HG02623 (cell line): ENCODE measurements at regions not wholly inside any gene's neighbourhood (a gene's known extent, or its start where the extent isn't known, plus 50 kb on each side); places are given as distances from the start of the nearest gene placed in this dataset.
A peak's percentile ranks its signal among the peaks of the same experiment; 100 is the strongest.

Experiments
- ATAC-seq: cut with Tn5 transposase; IDR thresholded peaks from one replicate; pipeline ENCODE4 v1.9.1; 2021; ENCODE audit warnings: moderate library complexity; ENCODE audit not compliant: unreplicated experiment

DNA sequence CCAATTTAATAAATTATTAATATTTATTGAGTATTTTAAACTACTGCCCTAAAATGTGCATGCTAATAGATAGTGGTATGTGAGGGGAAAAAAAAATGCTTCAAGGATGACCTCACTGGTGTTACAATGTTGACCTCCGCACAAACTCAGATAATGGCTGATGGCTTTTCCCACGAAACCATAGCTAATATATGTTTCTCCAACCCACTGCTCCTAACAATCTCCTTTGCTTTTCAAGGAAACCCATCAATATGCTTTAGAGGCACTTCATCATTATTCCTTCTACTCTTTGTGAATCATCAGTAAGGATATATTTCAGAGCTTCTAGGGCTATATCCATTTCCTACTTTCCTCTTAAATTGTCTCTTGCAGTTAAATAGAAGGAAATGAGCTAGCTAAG lies 1752.0 kb upstream of the TENM3 start:
- no peak for ATAC-seq

GRCh38 chr4:180493299-180493698 lies 1749.9 kb upstream of the TENM3 start:
- ATAC-seq, result no peak

DNA sequence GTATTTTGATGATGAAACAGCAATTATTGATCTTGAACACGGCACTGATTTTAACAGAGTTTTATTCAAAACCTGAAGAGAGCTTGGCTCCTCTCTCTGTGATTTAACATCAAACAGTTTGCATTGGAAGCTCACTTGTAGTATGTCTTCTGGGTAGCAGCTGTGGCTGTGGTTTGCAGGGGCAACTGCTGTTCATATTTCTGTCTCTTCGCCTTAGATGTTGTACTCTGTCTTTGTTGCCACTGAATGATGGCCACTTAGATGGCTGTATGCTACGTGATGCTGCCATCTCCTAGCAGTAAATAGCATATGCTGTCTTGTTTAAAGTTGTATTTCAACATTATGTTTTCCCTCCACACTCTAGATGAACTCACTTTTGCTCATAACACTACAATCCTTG lies 1743.0 kb upstream of the TENM3 start:
- ATAC-seq, result no peak

GRCh38 chr4:180512801-180513475 lies 1730.3 kb upstream of the TENM3 start:
- ATAC-seq, result no peak

DNA sequence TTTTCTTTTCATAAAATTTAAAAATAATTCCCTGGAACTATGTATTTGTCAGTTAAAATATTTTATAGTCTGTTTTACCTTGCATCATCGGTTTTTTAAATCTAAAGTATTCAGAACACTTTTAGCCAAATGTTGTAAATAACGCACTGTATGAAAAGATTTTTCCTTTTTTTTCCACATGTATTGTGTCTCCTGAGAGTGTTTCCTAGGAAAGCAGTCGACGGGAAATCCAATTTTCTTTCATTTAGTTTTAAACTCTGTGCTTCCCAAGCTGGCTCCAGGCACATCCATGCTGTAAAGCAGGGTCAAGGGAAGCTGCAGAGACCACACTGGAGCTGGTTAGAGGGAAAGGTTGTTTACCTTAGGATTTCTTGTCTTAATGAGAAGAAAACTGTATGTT lies 1724.3 kb upstream of the TENM3 start:
- no peak for ATAC-seq

- ATAC-seq, result no peak
Measured at GRCh38 chr4:180521181-180521580, 1722.0 kb upstream of the TENM3 start.

DNA sequence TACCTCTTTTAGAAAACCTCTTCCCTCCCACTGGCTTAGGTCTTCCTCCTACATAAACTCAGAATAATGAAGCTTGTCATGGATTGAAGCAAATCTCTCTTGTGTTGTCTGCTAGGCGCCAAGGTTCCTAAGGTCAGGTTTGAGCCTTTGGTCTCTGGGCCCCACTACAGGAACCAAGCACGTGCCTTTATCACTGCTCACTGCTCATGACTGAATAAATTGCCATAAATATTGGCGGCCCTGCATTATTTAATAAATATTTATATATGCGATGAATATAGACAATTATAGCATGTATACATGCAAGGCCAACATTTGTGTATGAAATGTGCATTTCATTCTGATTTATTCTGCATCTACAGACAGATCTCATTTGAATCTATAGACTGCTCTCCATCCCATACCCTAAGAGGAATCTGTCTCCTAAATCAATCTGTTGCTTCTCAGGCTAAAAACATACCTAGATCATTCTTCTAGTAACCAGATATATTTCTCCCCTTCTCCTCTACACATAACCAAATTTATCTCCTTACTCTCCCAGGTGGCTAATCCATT lies 1717.6 kb upstream of the TENM3 start:
- no peak for ATAC-seq

DNA sequence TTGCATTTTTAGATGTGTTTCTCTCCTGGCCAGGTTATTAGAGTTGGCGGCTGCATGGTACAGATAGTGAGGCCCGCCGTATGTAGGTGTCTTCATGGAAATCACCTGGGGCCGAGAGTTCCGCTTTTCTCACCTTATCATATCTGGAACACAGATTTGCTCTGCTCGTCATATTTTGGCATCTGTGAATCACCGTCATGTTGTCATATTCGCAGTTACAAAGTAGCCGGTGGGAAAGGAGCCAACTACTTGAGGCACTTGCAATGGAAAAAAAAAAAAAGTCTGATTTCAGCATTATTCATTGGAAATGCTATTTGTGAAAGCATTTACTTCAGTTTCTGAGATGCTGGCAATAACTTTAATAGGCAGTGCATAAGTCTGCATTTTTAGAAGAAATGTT lies 1715.2 kb upstream of the TENM3 start:
- ATAC-seq, result no peak

DNA sequence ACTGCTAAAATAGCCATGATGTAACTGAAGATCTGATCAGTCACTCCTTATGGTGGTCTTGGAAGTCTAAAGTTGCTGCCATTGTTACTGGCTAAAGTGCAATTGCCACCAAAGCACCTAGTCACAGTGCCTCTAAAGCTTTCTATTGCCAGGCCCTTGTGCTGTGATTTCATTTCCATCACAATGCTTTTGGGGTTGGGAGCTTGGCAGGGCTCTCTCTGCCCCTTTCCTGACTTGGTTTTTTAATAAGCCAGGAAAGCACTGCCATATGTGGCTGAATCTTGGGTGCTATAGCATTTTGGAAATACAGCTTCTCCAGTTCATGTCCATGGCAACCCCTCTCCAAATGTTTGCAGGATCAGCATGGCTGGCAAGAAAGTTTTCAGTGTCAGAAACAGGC lies 1712.4 kb upstream of the TENM3 start:
- no peak for ATAC-seq

DNA sequence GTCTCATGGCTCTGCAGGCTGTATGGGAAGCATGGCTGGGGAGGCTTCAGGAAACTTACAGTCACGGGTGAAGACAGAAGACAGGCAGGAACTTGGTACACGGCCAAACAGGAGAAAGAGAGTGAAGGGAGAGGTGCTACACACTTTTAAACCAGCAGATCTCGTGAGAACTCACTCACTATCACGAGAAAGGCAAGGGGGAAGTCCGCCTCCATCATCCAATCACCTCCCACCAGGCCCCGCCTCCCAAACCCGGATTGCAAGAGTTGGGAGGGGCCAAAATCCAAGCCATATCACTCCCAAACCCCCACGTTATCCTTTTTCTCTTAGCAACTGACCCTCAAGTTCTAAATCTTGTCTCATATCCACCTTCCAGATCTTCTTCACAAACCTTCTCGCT lies 1710.5 kb upstream of the TENM3 start:
- no peak for ATAC-seq

- ATAC-seq, result no peak
Measured at GRCh38 chr4:180538384-180539057, 1704.7 kb upstream of the TENM3 start.

GRCh38 chr4:180539284-180539683 lies 1703.9 kb upstream of the TENM3 start:
- peak; percentile 75 for ATAC-seq

DNA sequence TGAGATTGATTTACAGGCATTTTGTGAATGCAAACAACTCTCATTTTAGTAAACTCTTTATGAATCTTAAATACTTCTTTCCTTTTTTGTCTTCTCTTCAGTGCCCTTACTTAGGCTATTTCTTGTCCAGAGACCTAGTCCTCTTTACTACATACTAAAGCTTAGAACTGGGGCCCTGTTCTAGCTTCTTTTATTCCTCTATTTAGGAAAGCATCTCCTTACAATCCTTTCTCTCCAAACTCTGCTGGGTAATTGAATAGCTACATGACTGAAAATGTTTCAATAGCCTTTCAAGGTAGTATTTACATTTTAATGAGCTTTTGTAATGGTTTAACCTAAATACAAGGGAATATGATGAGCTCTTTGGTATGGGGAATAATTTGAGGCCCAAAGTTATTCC lies 1701.5 kb upstream of the TENM3 start:
- ATAC-seq, result no peak

DNA sequence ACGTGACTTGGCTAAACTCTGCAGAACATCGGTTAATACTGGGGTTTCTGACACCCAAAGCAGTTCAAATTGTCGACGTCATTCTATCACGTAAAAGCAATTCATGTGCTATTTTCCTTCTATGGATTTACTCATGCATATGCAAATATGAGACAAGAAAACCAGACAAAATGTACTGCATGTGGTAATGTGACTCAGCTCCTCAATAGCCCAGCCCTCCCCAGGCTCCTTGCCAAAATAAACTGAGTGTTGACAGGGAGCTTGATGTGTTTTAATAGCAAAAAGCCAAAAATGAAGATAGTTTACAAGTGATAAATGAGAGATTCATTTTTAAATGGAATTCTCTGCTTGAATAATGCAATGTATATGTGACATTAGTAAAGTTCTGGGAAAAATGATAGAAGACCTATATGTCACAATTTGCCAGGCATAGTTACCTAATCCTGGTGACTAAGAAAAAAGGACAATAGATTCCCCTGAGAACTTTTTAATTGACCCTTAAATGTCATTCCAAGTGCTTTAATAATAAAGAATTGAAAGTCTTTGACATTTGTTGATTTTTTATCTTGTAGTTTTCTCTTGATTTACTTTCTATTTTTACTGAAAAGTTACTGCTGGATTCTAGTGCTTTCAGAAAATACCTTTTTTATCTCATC lies 1700.6 kb upstream of the TENM3 start:
- no peak for ATAC-seq

- no peak for ATAC-seq
Measured at GRCh38 chr4:180550106-180550505, 1693.1 kb upstream of the TENM3 start.

- peak; percentile 76 for ATAC-seq
Measured at GRCh38 chr4:180557348-180557747, 1685.9 kb upstream of the TENM3 start.

DNA sequence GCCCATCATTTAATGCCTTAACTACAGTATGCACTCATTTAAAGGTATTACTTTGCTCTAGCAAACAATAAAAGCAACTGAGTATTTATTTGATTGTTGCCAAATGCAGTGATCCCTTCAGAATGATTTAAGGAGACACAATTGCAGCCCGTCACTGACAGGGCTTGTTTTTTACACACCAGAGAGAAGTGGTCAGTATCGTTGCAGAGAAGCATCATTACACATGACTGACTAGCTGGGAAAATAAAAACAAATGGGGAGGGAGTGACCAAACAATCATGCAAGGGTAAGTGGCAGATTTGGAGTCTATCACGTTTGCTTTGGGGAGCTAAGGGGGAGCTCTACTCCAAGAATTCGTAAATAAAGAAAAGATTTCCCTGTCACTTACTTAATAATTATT lies 1685.3 kb upstream of the TENM3 start:
- no peak for ATAC-seq

DNA sequence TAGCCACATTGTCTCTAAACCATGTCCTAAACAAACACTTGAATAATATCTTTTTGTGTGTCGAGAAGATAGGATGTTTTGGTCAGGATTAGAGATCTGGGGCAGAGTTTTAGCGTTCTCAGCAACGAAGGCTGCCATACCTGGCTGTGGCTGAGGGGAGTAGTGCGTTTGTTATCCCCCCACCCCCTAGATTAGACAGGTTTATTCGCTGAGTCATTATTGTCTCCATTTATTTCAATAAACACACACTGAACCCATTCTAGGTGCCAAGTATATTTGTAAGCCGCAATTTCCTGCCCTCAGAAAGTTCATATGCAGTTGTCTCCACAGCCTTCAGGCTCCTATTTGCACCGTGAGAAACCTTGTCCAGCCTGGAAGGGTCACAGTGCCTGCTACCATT lies 1684.8 kb upstream of the TENM3 start:
- no peak for ATAC-seq

DNA sequence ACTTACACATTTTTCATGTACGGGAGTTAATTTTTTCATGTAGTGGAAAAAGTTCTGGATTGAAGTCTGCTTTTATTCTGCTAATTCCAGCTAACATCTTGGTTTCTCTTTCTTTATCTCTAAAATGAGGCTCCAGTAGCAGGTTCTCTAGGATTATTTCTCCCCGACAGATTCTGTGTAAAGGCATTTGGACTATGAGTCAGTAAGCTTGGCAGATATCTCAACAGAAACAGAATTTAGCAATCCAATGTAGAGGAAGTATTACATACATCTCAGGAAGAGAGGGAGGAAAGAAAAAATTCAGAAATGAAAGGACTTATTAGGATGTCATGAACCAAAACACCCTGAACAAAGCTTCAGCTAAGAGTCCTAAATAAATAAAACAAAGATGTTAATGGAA lies 1682.3 kb upstream of the TENM3 start:
- ATAC-seq, result no peak

DNA sequence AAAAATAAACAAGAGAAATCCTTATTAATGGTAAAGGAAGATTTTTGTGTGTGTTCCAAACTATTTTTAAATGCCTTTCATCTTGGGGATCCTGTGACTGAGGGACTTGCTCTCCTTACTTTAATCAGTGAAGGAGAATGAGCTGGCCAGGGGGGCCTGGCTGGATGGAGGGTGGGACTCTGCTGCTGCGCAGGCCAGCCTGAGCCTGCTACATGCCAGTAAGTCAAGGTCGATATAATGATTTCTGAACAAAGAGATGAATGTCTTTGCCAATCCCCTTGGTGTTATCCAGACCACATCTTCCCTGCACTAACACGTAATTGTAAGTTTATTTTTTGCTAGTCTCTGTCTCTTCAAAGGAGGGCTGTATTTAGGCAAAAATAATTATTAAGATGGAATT lies 1679.2 kb upstream of the TENM3 start:
- ATAC-seq, result no peak

DNA sequence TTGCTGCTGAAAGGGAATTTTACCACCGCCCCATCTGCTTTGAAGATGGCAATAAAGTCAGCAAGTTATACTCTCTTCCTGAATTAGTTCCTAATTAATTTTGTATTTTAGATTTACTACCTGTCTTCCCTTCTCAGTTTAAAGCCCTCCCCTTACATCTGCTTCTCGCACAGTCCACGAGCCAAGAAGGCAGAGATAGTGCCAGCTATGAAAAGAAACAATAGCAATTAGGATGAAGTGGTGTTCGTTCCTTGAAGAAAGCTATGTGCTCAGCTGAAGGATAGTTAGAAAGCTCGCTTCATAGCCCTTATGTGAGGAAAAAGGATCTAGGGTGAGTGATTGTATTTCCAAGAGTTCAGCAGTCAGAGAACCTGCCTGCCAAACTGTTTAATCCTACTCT lies 1678.8 kb upstream of the TENM3 start:
- no peak for ATAC-seq

DNA sequence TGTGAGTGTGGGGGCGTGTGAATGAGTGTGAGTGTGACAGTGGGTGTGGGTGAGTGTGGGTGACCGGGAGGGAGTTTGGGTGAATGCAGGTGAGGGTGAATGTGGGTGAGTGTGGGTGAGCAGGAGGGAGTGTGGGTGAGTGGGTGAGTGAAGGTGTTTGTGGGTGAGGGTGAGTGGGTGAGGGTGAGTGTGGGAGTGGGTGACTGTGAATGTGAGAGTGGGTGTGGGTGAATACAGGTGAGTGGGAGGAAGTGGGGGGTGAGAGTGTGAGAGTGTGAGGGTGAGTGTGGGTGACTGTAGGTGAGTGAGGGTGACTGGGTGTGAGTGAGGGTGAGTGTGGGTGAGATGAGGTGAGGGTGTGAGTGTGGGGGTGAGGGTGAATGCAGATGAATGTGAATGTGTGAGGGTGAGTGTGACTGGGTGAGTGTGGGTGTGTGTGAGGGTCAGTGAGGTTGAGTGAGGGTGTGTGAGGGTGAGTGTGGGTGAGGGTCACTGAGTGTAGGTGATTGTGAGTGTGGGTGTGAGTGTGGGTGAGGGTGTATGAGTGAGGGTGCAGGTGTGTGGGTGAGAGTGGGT lies 1677.3 kb upstream of the TENM3 start:
- no peak for ATAC-seq
